GM12878 (cell line): ENCODE measurements at regions not wholly inside any gene's neighbourhood (a gene's known extent, or its start where the extent isn't known, plus 50 kb on each side); places are given as distances from the start of the nearest gene placed in this dataset.

ENCODE experiments used
- ATAC-seq: fragments of 200-7000 bp; cut with Tn5 transposase; 3 replicates; pipeline ENCODE4 v1.9.1; 2020; ENCODE audit warnings: mild to moderate bottlenecking, moderate library complexity
- BruUV-seq: library from RNA; stranded (reverse); fragments of 400-500 nt; replicated peaks from 2 replicates; lab custom pipeline; 2021; lab: Mats Ljungman, UMichigan
- CTCF ChIA-PET: fragments of 300-600 bp; sonication (Branson Sonifier 250); formaldehyde crosslinking; extraction: SDS; loops from one replicate; lab custom pipeline; 2021; ENCODE audit warnings: inconsistent platforms; lab: Yijun Ruan, JAX
- POLR2A ChIA-PET: fragments of 350-600 bp; formaldehyde crosslinking; extraction: SDS; loops from one replicate; lab custom pipeline; 2021; ENCODE audit warnings: inconsistent platforms; lab: Charles Lee
- RAD21 ChIA-PET: fragments of 300-600 bp; sonication (Branson Sonifier 250); formaldehyde crosslinking; loops from one replicate; lab custom pipeline; 2023; ENCODE audit warnings: antibody characterized with exemption; ENCODE audit not compliant: unreplicated experiment; lab: Charles Lee
- SMC1A ChIA-PET: fragments of 300-600 bp; sonication (Branson Sonifier 250); formaldehyde crosslinking; loops from one replicate; lab custom pipeline; 2023; ENCODE audit not compliant: unreplicated experiment, uncharacterized antibody; lab: Charles Lee
- DNase-seq: peaks from one replicate; pipeline ENCODE4 v3.0.0-alpha.2; 2011; ENCODE audit warnings: low read depth, low spot score
- FAIRE-seq: peaks from 3 replicates; lab custom pipeline; 2011; peaks lifted over from hg19 to GRCh38; lab: Jason Lieb, UNC
- H2AFZ ChIP-seq: 2 replicates; pipeline ENCODE4 v1.6.0; 2011; ENCODE audit warnings: low read depth, low read length, control low read depth; ENCODE audit not compliant: control insufficient read depth
- H3K27ac ChIP-seq: 2 replicates; pipeline ENCODE4 v1.5.1; 2011; ENCODE audit warnings: control low read depth; ENCODE audit not compliant: control insufficient read depth, insufficient read depth
- H3K27me3 ChIP-seq, 2 experiments: replicated peaks in 1 of 2; 2 replicates each; pipeline versions ENCODE4 v1.6.0 to v1.6.1; 2011; ENCODE audit warnings: low read length in 1 of 2; ENCODE audit not compliant: control insufficient read depth in 2 of 2, insufficient read depth in 2 of 2
- H3K36me3 ChIP-seq, 2 experiments: 2 replicates each; pipeline ENCODE4 v1.5.1; 2011; ENCODE audit warnings: low read length in 1 of 2; ENCODE audit not compliant: control insufficient read depth in 2 of 2, insufficient read depth in 2 of 2
- H3K4me1 ChIP-seq: 2 replicates; pipeline ENCODE4 v1.6.1; 2011; ENCODE audit warnings: mild to moderate bottlenecking, low read length, moderate library complexity, mixed read lengths; ENCODE audit not compliant: control insufficient read depth, insufficient read depth
- H3K4me2 ChIP-seq: 2 replicates; pipeline ENCODE4 v1.6.0; 2011; ENCODE audit warnings: control low read depth; ENCODE audit not compliant: control insufficient read depth, insufficient read depth
- H3K4me3 ChIP-seq: fragments of 200-600 bp; sonication (generic); 2 replicates; pipeline ENCODE4 v1.5.1; 2016
- H3K79me2 ChIP-seq: 2 replicates; pipeline ENCODE4 v1.6.0; 2011; ENCODE audit warnings: low read length; ENCODE audit not compliant: control insufficient read depth, insufficient read depth
- H3K9ac ChIP-seq: 2 replicates; pipeline ENCODE4 v1.8.0; 2011; ENCODE audit warnings: low read length, control low read depth, mixed read lengths; ENCODE audit not compliant: control insufficient read depth, insufficient read depth
- H3K9me3 ChIP-seq: replicated peaks from 3 replicates; pipeline ENCODE4 v1.5.1; 2011; ENCODE audit warnings: mild to moderate bottlenecking, low read length; ENCODE audit not compliant: control insufficient read depth, insufficient read depth
- H4K20me1 ChIP-seq: 2 replicates; pipeline ENCODE4 v1.6.0; 2011; ENCODE audit not compliant: control insufficient read depth, insufficient read depth
- BHLHE40 ChIP-seq, 2 experiments: fragments of 450-650 bp in 1 of 2; IDR thresholded peaks; 2 replicates each; pipeline ENCODE4 v1.6.1; 2011 to 2017; ENCODE audit warnings: low read depth in 2 of 2, borderline replicate concordance in 1 of 2, improper control_type of control experiment in 1 of 2, low read length in 1 of 2, mild to moderate bottlenecking in 1 of 2
- EZH2 ChIP-seq: IDR thresholded peaks from 2 replicates; pipeline ENCODE4 v1.6.1; 2012; ENCODE audit warnings: low read depth, mild to moderate bottlenecking, control low read depth, inconsistent platforms, low read length, borderline replicate concordance; ENCODE audit not compliant: control insufficient read depth
- HDAC2 ChIP-seq: fragments of 200-600 bp; sonication (generic); IDR thresholded peaks from 2 replicates; pipeline ENCODE4 v1.6.1; 2017
- NFIC ChIP-seq: IDR thresholded peaks from 2 replicates; pipeline ENCODE4 v1.6.1; 2012; ENCODE audit warnings: low read depth, mild to moderate bottlenecking, inconsistent platforms, low read length, moderate library complexity
- SREBF2 ChIP-seq: IDR thresholded peaks from 2 replicates; pipeline ENCODE4 v1.6.1; 2012; ENCODE audit warnings: mild to moderate bottlenecking, low read length
- YY1 ChIP-seq: IDR thresholded peaks from 2 replicates; pipeline ENCODE4 v1.6.1; 2011; ENCODE audit warnings: low read depth, mild to moderate bottlenecking, low read length
- WGBS: methylation state at CpG from one replicate; pipeline ENCODE4 v1.1.6; 2016; ENCODE audit warnings: low lambda C conversion rate; ENCODE audit not compliant: insufficient replicate concordance, insufficient coverage; ENCODE audit errors: missing lambda C conversion rate; 5-methylcytosine and 5-hydroxymethylcytosine counted together
- in situ Hi-C: fragments of 300-500 bp; cut with MboI; formaldehyde crosslinking; loops from 9 replicates; pipeline ENCODE4 v1.14.3; 2018; ENCODE audit warnings: mixed read lengths
- intact Hi-C: fragments of 100-400 bp; cut with micrococcal nuclease; formaldehyde crosslinking; loops from one replicate; pipeline ENCODE4 v1.14.2; 2022; ENCODE audit not compliant: unreplicated experiment

GRCh38 chr2:111534910-111535352 is 349.1 kb downstream of the ANAPC1 start:
- Histone ChIP-seq H2AFZ (no peak overlapping the region), H3K9ac (no peak overlapping the region), H3K79me2 (no peaks in the 10 kb centered on the region), H3K4me3 (no peak overlapping the region), H4K20me1 (no peaks in the 10 kb centered on the region), H3K4me1 (no peaks in the 10 kb centered on the region), H3K36me3 (no peaks in the 10 kb centered on the region), H3K9me3 (peaks cover 4% of the 10 kb centered on the region; the same call in 2 of the 3 replicates), H3K27me3 (peaks cover 0 to 1% of the 10 kb centered on the region in 2 experiments; a peak in 2 of 4 replicates), H3K4me2 (no peak overlapping the region), H3K27ac (no peak overlapping the region)
- intact Hi-C loops, result no loop called here
- no peak for DNase-seq
- no peak for FAIRE-seq
- SMC1A ChIA-PET, result interaction anchor here (0.6 kb wide), 1 partner anchor 537 kb away, joined by 3 read pairs; no protein-coding TSS in a partner anchor
- POLR2A ChIA-PET, result no interaction called here
- BruUV-seq, result no TSS peak
- in situ Hi-C loops, result no loop called here
- CTCF ChIA-PET, result no interaction called here
- RAD21 ChIA-PET, result no interaction called here
- TF ChIP-seq HDAC2 (no peak), SREBF2 (no peak), YY1 (no peak), NFIC (no peak)
- 20% methylated on average over 4 of the region's 4 CpGs for WGBS
- ATAC-seq, result no peak

GRCh38 chr2:111535404-111535803 is 348.6 kb downstream of the ANAPC1 start:
- RAD21 ChIA-PET, result no interaction called here
- Histone ChIP-seq H3K9me3 (peaks cover 4% of the 10 kb centered on the region; the same call in 2 of the 3 replicates), H2AFZ (no peak overlapping the region), H4K20me1 (no peaks in the 10 kb centered on the region), H3K9ac (no peak overlapping the region), H3K27me3 (peaks cover 0 to 1% of the 10 kb centered on the region in 2 experiments; a peak in 2 of 4 replicates), H3K27ac (no peak overlapping the region), H3K4me1 (no peaks in the 10 kb centered on the region), H3K79me2 (no peaks in the 10 kb centered on the region)
- ATAC-seq (no peak), DNase-seq (no peak)
- BruUV-seq, result no TSS peak
- CTCF ChIA-PET, result no interaction called here
- SMC1A ChIA-PET, result no interaction called here
- POLR2A ChIA-PET, result no interaction called here
- in situ Hi-C loops, result no loop called here
- TF ChIP-seq BHLHE40 (IDR thresholded peaks at IDR 0.05; ENCODE audit: borderline replicate concordance in 1 of 2, low read depth in 2 of 2, low read length in 1 of 2), result 0 out of 4 replicates have a peak, but pooled peaks of 1 of the 2 experiments have one; percentile 6
- TF ChIP-seq EZH2, result no peak
- TF ChIP-seq, all 136 proteins: peak for 1
- H3K4me3 ChIP-seq, result no peak overlapping the region
- no peaks in the 10 kb centered on the region for H3K36me3 ChIP-seq
- FAIRE-seq, result no peak
- intact Hi-C loops, result no loop called here
- 0% methylated on average over 1 of the region's 1 CpG for WGBS
- H3K4me2 ChIP-seq, result no peak overlapping the region
